HEK293 (cell line): ENCODE measurements at regions not wholly inside any gene's neighbourhood (a gene's known extent, or its start where the extent isn't known, plus 50 kb on each side); places are given as distances from the start of the nearest gene placed in this dataset.

ENCODE experiments used
- MYNN ChIP-seq: fragments of 450-650 bp; formaldehyde crosslinking; IDR thresholded peaks from 2 replicates; pipeline ENCODE4 v1.5.1; 2016; ENCODE audit warnings: missing biosample characterization, missing genetic modification characterization, borderline replicate concordance
- ZNF24 ChIP-seq: fragments of 450-650 bp; formaldehyde crosslinking; IDR thresholded peaks from 2 replicates; pipeline ENCODE4 v1.5.1; 2016; ENCODE audit warnings: missing biosample characterization, missing genetic modification characterization
- ZNF274 ChIP-seq, 2 experiments: fragments of 200-500 bp in 1 of 2; fragments of 450-650 bp in 1 of 2; sonication (Bioruptor generic) in 1 of 2; formaldehyde crosslinking in 1 of 2; IDR thresholded peaks; 2 replicates each; pipeline versions ENCODE4 v1.5.1 to v1.6.1; 2014 to 2016; ENCODE audit warnings: borderline replicate concordance in 1 of 2, inconsistent platforms in 1 of 2, low read length in 1 of 2, missing biosample characterization in 1 of 2, missing genetic modification characterization in 1 of 2
- ZNF292 ChIP-seq: fragments of 450-650 bp; formaldehyde crosslinking; IDR thresholded peaks from 2 replicates; pipeline ENCODE4 v1.5.1; 2016; ENCODE audit warnings: low read depth, missing biosample characterization, missing genetic modification characterization, borderline replicate concordance
- ZNF629 ChIP-seq: fragments of 450-650 bp; formaldehyde crosslinking; IDR thresholded peaks from 2 replicates; pipeline ENCODE4 v1.5.1; 2017; ENCODE audit warnings: missing biosample characterization, missing genetic modification characterization
- ZNF785 ChIP-seq: fragments of 450-650 bp; formaldehyde crosslinking; IDR thresholded peaks from 2 replicates; pipeline ENCODE4 v1.5.1; 2016; ENCODE audit warnings: missing biosample characterization, missing genetic modification characterization
- TF ChIP-seq, protein P1 (sequence below): fragments of 450-650 bp; formaldehyde crosslinking; IDR thresholded peaks from 2 replicates; pipeline ENCODE4 v1.5.1; 2016; ENCODE audit warnings: missing biosample characterization, missing genetic modification characterization
- TF ChIP-seq, protein P2 (sequence below): fragments of 450-650 bp; formaldehyde crosslinking; IDR thresholded peaks from 2 replicates; pipeline ENCODE4 v1.5.1; 2016; ENCODE audit warnings: missing biosample characterization, missing genetic modification characterization
- TF ChIP-seq, protein P3 (sequence below): fragments of 450-650 bp; formaldehyde crosslinking; IDR thresholded peaks from 2 replicates; pipeline ENCODE4 v1.5.1; 2016; ENCODE audit warnings: missing biosample characterization, missing genetic modification characterization

DNA sequence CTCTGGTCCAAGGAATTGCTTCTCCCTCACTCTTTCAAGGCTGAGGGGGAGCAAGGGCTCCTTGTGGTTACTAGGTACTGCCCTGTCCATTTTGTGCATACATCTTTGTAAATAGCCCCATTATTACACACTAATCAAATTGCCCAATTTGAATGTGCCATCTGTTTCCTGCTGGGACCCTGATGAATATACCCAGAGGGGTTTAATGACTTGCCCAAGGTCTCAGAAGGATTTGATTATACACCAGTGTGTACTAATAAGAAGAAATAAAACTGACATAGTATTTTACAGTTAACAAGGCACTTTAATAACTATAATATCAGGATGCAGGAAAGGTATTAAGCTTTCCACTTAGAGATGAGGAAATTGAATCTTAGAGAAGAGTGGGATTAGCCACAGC, 64.6 kb upstream of the PTPRJ start:
- TF ChIP-seq MYNN (tag by site-specific recombination), result no peak
- TF ChIP-seq, protein P1, sequence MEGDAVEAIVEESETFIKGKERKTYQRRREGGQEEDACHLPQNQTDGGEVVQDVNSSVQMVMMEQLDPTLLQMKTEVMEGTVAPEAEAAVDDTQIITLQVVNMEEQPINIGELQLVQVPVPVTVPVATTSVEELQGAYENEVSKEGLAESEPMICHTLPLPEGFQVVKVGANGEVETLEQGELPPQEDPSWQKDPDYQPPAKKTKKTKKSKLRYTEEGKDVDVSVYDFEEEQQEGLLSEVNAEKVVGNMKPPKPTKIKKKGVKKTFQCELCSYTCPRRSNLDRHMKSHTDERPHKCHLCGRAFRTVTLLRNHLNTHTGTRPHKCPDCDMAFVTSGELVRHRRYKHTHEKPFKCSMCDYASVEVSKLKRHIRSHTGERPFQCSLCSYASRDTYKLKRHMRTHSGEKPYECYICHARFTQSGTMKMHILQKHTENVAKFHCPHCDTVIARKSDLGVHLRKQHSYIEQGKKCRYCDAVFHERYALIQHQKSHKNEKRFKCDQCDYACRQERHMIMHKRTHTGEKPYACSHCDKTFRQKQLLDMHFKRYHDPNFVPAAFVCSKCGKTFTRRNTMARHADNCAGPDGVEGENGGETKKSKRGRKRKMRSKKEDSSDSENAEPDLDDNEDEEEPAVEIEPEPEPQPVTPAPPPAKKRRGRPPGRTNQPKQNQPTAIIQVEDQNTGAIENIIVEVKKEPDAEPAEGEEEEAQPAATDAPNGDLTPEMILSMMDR (tag by site-specific recombination), result no peak
- TF ChIP-seq, protein P2, sequence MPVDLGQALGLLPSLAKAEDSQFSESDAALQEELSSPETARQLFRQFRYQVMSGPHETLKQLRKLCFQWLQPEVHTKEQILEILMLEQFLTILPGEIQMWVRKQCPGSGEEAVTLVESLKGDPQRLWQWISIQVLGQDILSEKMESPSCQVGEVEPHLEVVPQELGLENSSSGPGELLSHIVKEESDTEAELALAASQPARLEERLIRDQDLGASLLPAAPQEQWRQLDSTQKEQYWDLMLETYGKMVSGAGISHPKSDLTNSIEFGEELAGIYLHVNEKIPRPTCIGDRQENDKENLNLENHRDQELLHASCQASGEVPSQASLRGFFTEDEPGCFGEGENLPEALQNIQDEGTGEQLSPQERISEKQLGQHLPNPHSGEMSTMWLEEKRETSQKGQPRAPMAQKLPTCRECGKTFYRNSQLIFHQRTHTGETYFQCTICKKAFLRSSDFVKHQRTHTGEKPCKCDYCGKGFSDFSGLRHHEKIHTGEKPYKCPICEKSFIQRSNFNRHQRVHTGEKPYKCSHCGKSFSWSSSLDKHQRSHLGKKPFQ (tag by site-specific recombination), result no peak
- TF ChIP-seq, protein P3, sequence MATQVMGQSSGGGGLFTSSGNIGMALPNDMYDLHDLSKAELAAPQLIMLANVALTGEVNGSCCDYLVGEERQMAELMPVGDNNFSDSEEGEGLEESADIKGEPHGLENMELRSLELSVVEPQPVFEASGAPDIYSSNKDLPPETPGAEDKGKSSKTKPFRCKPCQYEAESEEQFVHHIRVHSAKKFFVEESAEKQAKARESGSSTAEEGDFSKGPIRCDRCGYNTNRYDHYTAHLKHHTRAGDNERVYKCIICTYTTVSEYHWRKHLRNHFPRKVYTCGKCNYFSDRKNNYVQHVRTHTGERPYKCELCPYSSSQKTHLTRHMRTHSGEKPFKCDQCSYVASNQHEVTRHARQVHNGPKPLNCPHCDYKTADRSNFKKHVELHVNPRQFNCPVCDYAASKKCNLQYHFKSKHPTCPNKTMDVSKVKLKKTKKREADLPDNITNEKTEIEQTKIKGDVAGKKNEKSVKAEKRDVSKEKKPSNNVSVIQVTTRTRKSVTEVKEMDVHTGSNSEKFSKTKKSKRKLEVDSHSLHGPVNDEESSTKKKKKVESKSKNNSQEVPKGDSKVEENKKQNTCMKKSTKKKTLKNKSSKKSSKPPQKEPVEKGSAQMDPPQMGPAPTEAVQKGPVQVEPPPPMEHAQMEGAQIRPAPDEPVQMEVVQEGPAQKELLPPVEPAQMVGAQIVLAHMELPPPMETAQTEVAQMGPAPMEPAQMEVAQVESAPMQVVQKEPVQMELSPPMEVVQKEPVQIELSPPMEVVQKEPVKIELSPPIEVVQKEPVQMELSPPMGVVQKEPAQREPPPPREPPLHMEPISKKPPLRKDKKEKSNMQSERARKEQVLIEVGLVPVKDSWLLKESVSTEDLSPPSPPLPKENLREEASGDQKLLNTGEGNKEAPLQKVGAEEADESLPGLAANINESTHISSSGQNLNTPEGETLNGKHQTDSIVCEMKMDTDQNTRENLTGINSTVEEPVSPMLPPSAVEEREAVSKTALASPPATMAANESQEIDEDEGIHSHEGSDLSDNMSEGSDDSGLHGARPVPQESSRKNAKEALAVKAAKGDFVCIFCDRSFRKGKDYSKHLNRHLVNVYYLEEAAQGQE (tag by site-specific recombination), result no peak
- TF ChIP-seq ZNF292, result no peak
- TF ChIP-seq ZNF629 (tag by site-specific recombination), result no peak
- TF ChIP-seq ZNF24 (tag by site-specific recombination), result no peak
- TF ChIP-seq ZNF274 (IDR thresholded peaks at IDR 0.05; ENCODE audit: low read length), result no peak
- no peak for TF ChIP-seq ZNF274 (tag by site-specific recombination; IDR thresholded peaks at IDR 0.05; ENCODE audit: borderline replicate concordance)
- no peak for TF ChIP-seq ZNF785
